ENCODE measurements at regions not wholly inside any gene's neighbourhood (a gene's known extent, or its start where the extent isn't known, plus 50 kb on each side); places are given as distances from the start of the nearest gene placed in this dataset.

DNA sequence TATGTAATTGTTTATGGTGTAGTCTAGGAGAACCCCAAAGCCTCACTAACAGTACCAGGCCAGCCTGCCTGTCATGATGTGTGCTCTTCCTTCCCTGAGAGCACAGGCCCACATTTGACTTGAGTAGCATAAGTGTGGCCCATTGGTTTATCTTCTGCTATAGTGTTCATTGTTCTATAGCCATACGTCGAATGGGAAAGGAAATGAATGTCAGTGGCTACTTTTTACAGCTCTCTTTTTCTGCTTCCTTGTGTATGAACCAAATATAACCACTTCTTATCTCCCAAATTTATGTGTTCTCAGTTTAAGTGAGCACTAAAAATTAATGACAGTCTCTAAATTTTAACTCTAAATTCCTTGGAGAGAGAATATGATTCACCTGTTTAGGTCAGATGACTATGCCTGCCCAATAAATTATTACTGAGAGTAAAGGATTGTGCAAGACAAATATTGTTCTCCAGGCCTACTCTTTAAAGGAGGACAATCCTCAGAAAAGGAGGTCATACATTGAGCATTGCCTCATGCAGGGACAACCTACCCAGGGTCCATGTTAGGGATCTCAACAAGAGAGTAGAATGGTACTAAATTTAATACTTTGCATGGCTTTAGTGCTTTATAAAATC lies 222.9 kb upstream of the ARHGAP20 start:
- H2BK120ac ChIP-seq (ENCODE audit: insufficient read depth, low read length, poor library complexity), result no peak overlapping the region
- H2AFZ ChIP-seq (ENCODE audit: insufficient read depth, low read length, poor library complexity), result no peak overlapping the region
- no CpG with 5 or more reads among the region's 2 CpGs for WGBS (ENCODE audit: extremely low coverage, insufficient coverage, insufficient read length)
- H3K4ac ChIP-seq (ENCODE audit: low read depth, low read length), result no peak overlapping the region
- H2BK5ac ChIP-seq (ENCODE audit: low read depth, low read length, poor library complexity), result no peak overlapping the region
- H2AK5ac ChIP-seq (ENCODE audit: low read length), result no peak overlapping the region
- no peak for DNase-seq
- H3K18ac ChIP-seq (ENCODE audit: low read length), result no peak overlapping the region
- no peak overlapping the region for H3K4me2 ChIP-seq (ENCODE audit: low read length)
- no peaks in the 10 kb centered on the region for H3K4me1 ChIP-seq (ENCODE audit: control insufficient read depth in 1 of 2, insufficient read depth in 2 of 2, low read length in 2 of 2)
- no peak overlapping the region for H4K12ac ChIP-seq (ENCODE audit: low read depth, low read length)
- no peaks in the 10 kb centered on the region for H3K36me3 ChIP-seq (ENCODE audit: control insufficient read depth in 1 of 2, insufficient read depth in 2 of 2, low read length in 2 of 2)
- H2BK12ac ChIP-seq (ENCODE audit: low read length), result no peak overlapping the region
- no peak overlapping the region for H3K14ac ChIP-seq (ENCODE audit: low read length)
- no peak overlapping the region for H4K91ac ChIP-seq (ENCODE audit: low read depth, low read length)
- H3K79me1 ChIP-seq (ENCODE audit: low read length), result no peaks in the 10 kb centered on the region
- peaks cover 1% of the 10 kb centered on the region for H3K9me3 ChIP-seq (ENCODE audit: insufficient read depth, low read depth, low read length)
- H3K4me3 ChIP-seq (ENCODE audit: low read depth, low read length), result no peak overlapping the region
- no peak overlapping the region for H3K9ac ChIP-seq (ENCODE audit: low read length)
- no peaks in the 10 kb centered on the region for H3K27me3 ChIP-seq (ENCODE audit: insufficient read depth, low read length)
- H3K23ac ChIP-seq (ENCODE audit: low read length), result no peak overlapping the region
- no peak overlapping the region for H3K27ac ChIP-seq (ENCODE audit: low read depth, low read length)
- H4K8ac ChIP-seq (ENCODE audit: low read depth, low read length), result no peak overlapping the region
- no peaks in the 10 kb centered on the region for H3K79me2 ChIP-seq (ENCODE audit: control insufficient read depth, insufficient read depth, low read length, poor library complexity)

DNA sequence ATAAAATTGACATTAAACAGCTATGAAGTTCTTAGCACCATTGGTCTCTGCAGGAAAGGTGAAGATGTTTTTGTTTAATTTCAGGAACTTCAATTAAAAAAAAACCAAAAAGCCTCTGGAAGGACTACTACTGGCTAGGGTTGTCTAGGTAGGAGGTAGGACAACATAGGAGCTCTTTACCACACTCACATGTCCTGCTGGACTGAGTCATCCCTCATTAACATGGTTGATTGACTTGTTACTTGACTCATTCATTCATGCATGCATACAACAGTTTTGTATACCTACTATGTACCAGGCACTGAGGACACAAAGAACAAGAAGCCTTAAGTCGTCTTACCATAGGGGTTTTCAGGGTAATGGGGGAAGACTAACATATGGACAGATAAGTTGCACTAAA lies 216.9 kb upstream of the ARHGAP20 start:
- Histone ChIP-seq H2AK5ac (ENCODE audit: low read length) (no peak overlapping the region), H3K4ac (ENCODE audit: low read depth, low read length) (no peak overlapping the region), H2BK12ac (ENCODE audit: low read length) (no peak overlapping the region), H3K18ac (ENCODE audit: low read length) (no peak overlapping the region), H3K9me3 (ENCODE audit: insufficient read depth, low read depth, low read length) (peaks cover 1% of the 10 kb centered on the region), H3K23ac (ENCODE audit: low read length) (no peak overlapping the region), H3K79me1 (ENCODE audit: low read length) (no peaks in the 10 kb centered on the region), H3K27ac (ENCODE audit: low read depth, low read length) (no peak overlapping the region), H3K36me3 (ENCODE audit: control insufficient read depth in 1 of 2, insufficient read depth in 2 of 2, low read length in 2 of 2) (no peaks in the 10 kb centered on the region), H2AFZ (ENCODE audit: insufficient read depth, low read length, poor library complexity) (no peak overlapping the region), H3K79me2 (ENCODE audit: control insufficient read depth, insufficient read depth, low read length, poor library complexity) (no peaks in the 10 kb centered on the region), H3K4me3 (ENCODE audit: low read depth, low read length) (no peak overlapping the region), H4K12ac (ENCODE audit: low read depth, low read length) (no peak overlapping the region), H2BK5ac (ENCODE audit: low read depth, low read length, poor library complexity) (no peak overlapping the region), H3K9ac (ENCODE audit: low read length) (no peak overlapping the region), H3K27me3 (ENCODE audit: insufficient read depth, low read length) (no peaks in the 10 kb centered on the region), H4K8ac (ENCODE audit: low read depth, low read length) (no peak overlapping the region), H3K14ac (ENCODE audit: low read length) (no peak overlapping the region), H3K4me1 (ENCODE audit: control insufficient read depth in 1 of 2, insufficient read depth in 2 of 2, low read length in 2 of 2) (no peaks in the 10 kb centered on the region), H2BK120ac (ENCODE audit: insufficient read depth, low read length, poor library complexity) (no peak overlapping the region), H3K4me2 (ENCODE audit: low read length) (no peak overlapping the region), H4K91ac (ENCODE audit: low read depth, low read length) (no peak overlapping the region)
- no CpG with 5 or more reads among the region's 1 CpG for WGBS (ENCODE audit: extremely low coverage, insufficient coverage, insufficient read length)
- DNase-seq, result no peak

DNA sequence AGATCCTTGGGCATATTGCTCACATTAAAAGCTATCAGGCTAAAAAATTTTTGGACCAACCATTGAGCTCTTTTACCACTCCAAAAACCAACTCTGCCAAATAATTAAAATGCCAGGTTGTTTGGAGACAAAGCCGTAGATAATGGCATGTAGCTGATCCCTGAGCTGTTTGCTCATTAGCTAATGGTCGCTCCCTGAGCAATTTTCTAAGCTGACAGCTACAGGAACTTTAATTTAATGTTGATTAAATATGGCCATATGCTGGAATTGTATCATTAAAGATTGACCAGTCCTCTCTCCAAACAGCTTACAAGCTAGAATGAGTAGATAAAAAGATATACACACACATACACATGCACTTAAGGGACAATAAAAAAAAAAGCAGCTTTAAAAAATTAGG lies 216.2 kb upstream of the ARHGAP20 start:
- Histone ChIP-seq H2BK12ac (ENCODE audit: low read length) (no peak overlapping the region), H2BK120ac (ENCODE audit: insufficient read depth, low read length, poor library complexity) (no peak overlapping the region)
- WGBS (ENCODE audit: extremely low coverage, insufficient coverage, insufficient read length), result no CpG with 5 or more reads among the region's 2 CpGs

DNA sequence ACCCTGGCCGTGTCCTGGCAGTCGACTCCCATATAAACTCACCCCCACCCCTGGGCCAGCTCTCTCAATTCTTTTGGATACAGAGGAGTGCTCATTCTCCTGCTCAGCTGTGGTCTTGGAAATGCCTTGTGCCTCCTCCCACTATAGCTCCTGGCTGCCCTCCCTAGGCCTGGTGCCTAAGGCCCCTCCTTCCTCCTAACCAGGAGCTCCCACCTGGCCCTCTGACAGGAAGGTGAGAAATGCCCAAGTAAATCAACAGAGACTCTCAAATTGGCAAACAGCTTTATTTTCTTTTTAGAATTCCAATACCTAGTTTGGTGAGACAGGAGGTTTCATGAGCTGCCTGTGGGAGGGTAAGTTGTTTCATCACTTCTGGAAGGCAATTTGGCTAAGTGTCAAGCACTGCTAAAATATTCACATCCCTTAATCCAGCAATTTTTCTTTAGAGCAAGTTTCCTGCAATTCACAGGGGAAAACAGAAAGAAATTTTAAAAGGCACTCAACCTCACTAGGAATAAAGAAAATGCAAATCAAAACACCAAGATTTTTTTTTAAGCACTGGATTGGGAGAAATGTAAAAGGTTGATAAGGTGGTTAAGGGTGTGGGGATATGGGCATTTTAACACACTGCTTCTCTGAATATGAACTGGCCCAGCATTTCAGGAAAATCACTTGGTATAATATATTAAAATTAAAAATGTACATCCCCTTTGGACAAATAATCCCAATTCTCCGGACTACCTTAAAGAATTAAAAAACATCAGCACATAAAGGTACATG lies 209.7 kb upstream of the ARHGAP20 start:
- no peak overlapping the region for H2BK120ac ChIP-seq (ENCODE audit: insufficient read depth, low read length, poor library complexity)
- H3K4me3 ChIP-seq (ENCODE audit: low read depth, low read length), result no peak overlapping the region
- no peak overlapping the region for H4K12ac ChIP-seq (ENCODE audit: low read depth, low read length)
- H3K9ac ChIP-seq (ENCODE audit: low read length), result no peak overlapping the region
- H3K36me3 ChIP-seq (ENCODE audit: control insufficient read depth in 1 of 2, insufficient read depth in 2 of 2, low read length in 2 of 2), result no peaks in the 10 kb centered on the region
- peaks cover under 1% of the 10 kb centered on the region for H3K9me3 ChIP-seq (ENCODE audit: insufficient read depth, low read depth, low read length)
- no peak overlapping the region for H4K8ac ChIP-seq (ENCODE audit: low read depth, low read length)
- no peak overlapping the region for H4K91ac ChIP-seq (ENCODE audit: low read depth, low read length)
- DNase-seq, result no peak
- H3K4me2 ChIP-seq (ENCODE audit: low read length), result no peak overlapping the region
- H3K18ac ChIP-seq (ENCODE audit: low read length), result no peak overlapping the region
- H2BK5ac ChIP-seq (ENCODE audit: low read depth, low read length, poor library complexity), result no peak overlapping the region
- no peaks in the 10 kb centered on the region for H3K27me3 ChIP-seq (ENCODE audit: insufficient read depth, low read length)
- H2AFZ ChIP-seq (ENCODE audit: insufficient read depth, low read length, poor library complexity), result no peak overlapping the region
- H3K79me2 ChIP-seq (ENCODE audit: control insufficient read depth, insufficient read depth, low read length, poor library complexity), result no peaks in the 10 kb centered on the region
- H3K4ac ChIP-seq (ENCODE audit: low read depth, low read length), result no peak overlapping the region
- no peak overlapping the region for H3K14ac ChIP-seq (ENCODE audit: low read length)
- H3K23ac ChIP-seq (ENCODE audit: low read length), result no peak overlapping the region
- no peaks in the 10 kb centered on the region for H3K4me1 ChIP-seq (ENCODE audit: control insufficient read depth in 1 of 2, insufficient read depth in 2 of 2, low read length in 2 of 2)
- no peak overlapping the region for H2AK5ac ChIP-seq (ENCODE audit: low read length)
- no peaks in the 10 kb centered on the region for H3K79me1 ChIP-seq (ENCODE audit: low read length)
- no peak overlapping the region for H2BK12ac ChIP-seq (ENCODE audit: low read length)
- no CpG with 5 or more reads among the region's 3 CpGs for WGBS (ENCODE audit: extremely low coverage, insufficient coverage, insufficient read length)
- no peak overlapping the region for H3K27ac ChIP-seq (ENCODE audit: low read depth, low read length)

More for the DNA sequence above, 216.2 kb upstream of the ARHGAP20 start:
- Histone ChIP-seq H3K18ac (ENCODE audit: low read length) (no peak overlapping the region), H3K9me3 (ENCODE audit: insufficient read depth, low read depth, low read length) (peaks cover 1% of the 10 kb centered on the region), H3K27ac (ENCODE audit: low read depth, low read length) (no peak overlapping the region), H2AK5ac (ENCODE audit: low read length) (no peak overlapping the region), H3K27me3 (ENCODE audit: insufficient read depth, low read length) (no peaks in the 10 kb centered on the region), H2BK5ac (ENCODE audit: low read depth, low read length, poor library complexity) (no peak overlapping the region), H4K8ac (ENCODE audit: low read depth, low read length) (no peak overlapping the region), H3K79me1 (ENCODE audit: low read length) (no peaks in the 10 kb centered on the region), H3K9ac (ENCODE audit: low read length) (no peak overlapping the region), H4K91ac (ENCODE audit: low read depth, low read length) (no peak overlapping the region), H2AFZ (ENCODE audit: insufficient read depth, low read length, poor library complexity) (no peak overlapping the region), H3K4me2 (ENCODE audit: low read length) (no peak overlapping the region), H3K4me1 (ENCODE audit: control insufficient read depth in 1 of 2, insufficient read depth in 2 of 2, low read length in 2 of 2) (no peaks in the 10 kb centered on the region), H3K79me2 (ENCODE audit: control insufficient read depth, insufficient read depth, low read length, poor library complexity) (no peaks in the 10 kb centered on the region), H4K12ac (ENCODE audit: low read depth, low read length) (no peak overlapping the region), H3K4ac (ENCODE audit: low read depth, low read length) (no peak overlapping the region), H3K23ac (ENCODE audit: low read length) (no peak overlapping the region), H3K36me3 (ENCODE audit: control insufficient read depth in 1 of 2, insufficient read depth in 2 of 2, low read length in 2 of 2) (no peaks in the 10 kb centered on the region), H3K4me3 (ENCODE audit: low read depth, low read length) (no peak overlapping the region), H3K14ac (ENCODE audit: low read length) (no peak overlapping the region)
- DNase-seq, result no peak
